H1 (cell line): ENCODE measurements at regions not wholly inside any gene's neighbourhood (a gene's known extent, or its start where the extent isn't known, plus 50 kb on each side); places are given as distances from the start of the nearest gene placed in this dataset.

Experiments used
- CBX5 ChIP-seq: fragments of 300-800, 300-1000 bp; sonication (generic); IDR thresholded peaks from 2 replicates; pipeline ENCODE4 v1.7.1; 2016; ENCODE audit warnings: antibody characterized with exemption, low read length, low read depth
- CEBPB ChIP-seq: IDR thresholded peaks from 2 replicates; pipeline ENCODE4 v1.6.1; 2012; ENCODE audit warnings: low read depth, low read length
- CHD2 ChIP-seq: IDR thresholded peaks from 2 replicates; pipeline ENCODE4 v1.6.1; 2012; ENCODE audit warnings: low read length, improper control_type of control experiment
- EP300 ChIP-seq, 2 experiments: IDR thresholded peaks; 1 replicate in 1 of 2; 2 replicates in 1 of 2; pipeline ENCODE4 v1.6.1; 2011 to 2012; ENCODE audit warnings: low read depth in 2 of 2, low read length in 2 of 2, mild to moderate bottlenecking in 2 of 2, borderline replicate concordance in 1 of 2, inconsistent platforms in 1 of 2, moderate library complexity in 1 of 2
- GABPA ChIP-seq: IDR thresholded peaks from 2 replicates; pipeline ENCODE4 v1.6.1; 2011; ENCODE audit warnings: mild to moderate bottlenecking, low read length, moderate library complexity, borderline replicate concordance; ENCODE audit not compliant: insufficient read depth

- TF ChIP-seq GABPA, result no peak
- TF ChIP-seq EP300 (IDR thresholded peaks at IDR 0.05; ENCODE audit: borderline replicate concordance in 1 of 2, low read depth in 2 of 2, low read length in 2 of 2), result no peak
- TF ChIP-seq CHD2, result no peak
- TF ChIP-seq CEBPB, result no peak
- TF ChIP-seq CBX5, result no peak
- TF ChIP-seq, all 59 proteins: peak for 0
Measured at GRCh38 chr2:153373510-153374279, 104.9 kb downstream of the RPRM start (continued).
